ENCODE measurements at regions not wholly inside any gene's neighbourhood (a gene's known extent, or its start where the extent isn't known, plus 50 kb on each side); places are given as distances from the start of the nearest gene placed in this dataset.

GRCh38 chr22:46066691-46067090, 83.6 kb upstream of the PPARA start:
- Histone ChIP-seq H3K79me2 (ENCODE audit: control insufficient read depth, low read length) (peaks cover 6% of the 10 kb centered on the region; the same call in 1 of the 2 replicates), H3K9me2 (replicated peaks; ENCODE audit: control insufficient read depth, low read length) (no peaks in the 10 kb centered on the region)

GRCh38 chr22:46067159-46068111, 82.9 kb upstream of the PPARA start:
- peaks cover 33% of the 10 kb centered on the region for H3F3A ChIP-seq (ENCODE audit: control insufficient read depth, insufficient read depth)
- no peak overlapping the region for H3K4me3 ChIP-seq (ENCODE audit: low read length)
- peaks cover 6% of the 10 kb centered on the region; the same call in 1 of the 2 replicates for H3K79me2 ChIP-seq (ENCODE audit: control insufficient read depth, low read length)
- no peak overlapping the region for H3K4me2 ChIP-seq (ENCODE audit: low read length)
- no peak for TF ChIP-seq CTCF (IDR thresholded peaks at IDR 0.05; ENCODE audit: low read depth, low read length, poor library complexity, severe bottlenecking)
- no peak for TF ChIP-seq EZH2phosphoT487 (IDR thresholded peaks at IDR 0.05; ENCODE audit: borderline replicate concordance, low read length)
- H3K27me3 ChIP-seq (ENCODE audit: control insufficient read depth, low read length): peaks cover 33% of the 10 kb centered on the region
- H3K36me3 ChIP-seq (ENCODE audit: control insufficient read depth, low read length): no peaks in the 10 kb centered on the region
- no peaks in the 10 kb centered on the region for H3K9me2 ChIP-seq (replicated peaks; ENCODE audit: control insufficient read depth, low read length)
- no peak overlapping the region for H3K27ac ChIP-seq (ENCODE audit: low read depth, low read length)
- peaks cover 21% of the 10 kb centered on the region for H3K4me1 ChIP-seq (ENCODE audit: control insufficient read depth, low read length)
- no peaks in the 10 kb centered on the region for H3K9me3 ChIP-seq (ENCODE audit: control insufficient read depth, insufficient read depth, low read length)
- H4K20me1 ChIP-seq (ENCODE audit: control insufficient read depth, insufficient read depth, low read depth, low read length): no peaks in the 10 kb centered on the region

More at GRCh38 chr22:46066691-46067090, 83.6 kb upstream of the PPARA start:
- Histone ChIP-seq H3F3A (ENCODE audit: control insufficient read depth, insufficient read depth) (peaks cover 33% of the 10 kb centered on the region), H3K4me1 (ENCODE audit: control insufficient read depth, low read length) (peaks cover 21% of the 10 kb centered on the region), H4K20me1 (ENCODE audit: control insufficient read depth, insufficient read depth, low read depth, low read length) (no peaks in the 10 kb centered on the region), H3K27ac (ENCODE audit: low read depth, low read length) (no peak overlapping the region), H3K36me3 (ENCODE audit: control insufficient read depth, low read length) (no peaks in the 10 kb centered on the region), H3K27me3 (ENCODE audit: control insufficient read depth, low read length) (peaks cover 29% of the 10 kb centered on the region), H3K4me3 (ENCODE audit: low read length) (no peak overlapping the region), H3K9me3 (ENCODE audit: control insufficient read depth, insufficient read depth, low read length) (no peaks in the 10 kb centered on the region), H3K4me2 (ENCODE audit: low read length) (no peak overlapping the region)
- TF ChIP-seq EZH2phosphoT487 (IDR thresholded peaks at IDR 0.05; ENCODE audit: borderline replicate concordance, low read length): no peak
- TF ChIP-seq CTCF (IDR thresholded peaks at IDR 0.05; ENCODE audit: low read depth, low read length, poor library complexity, severe bottlenecking): no peak

- Histone ChIP-seq H3K27me3 (ENCODE audit: control insufficient read depth, low read length) (peaks cover 36% of the 10 kb centered on the region), H3K4me1 (ENCODE audit: control insufficient read depth, low read length) (peaks cover 24% of the 10 kb centered on the region), H3K36me3 (ENCODE audit: control insufficient read depth, low read length) (no peaks in the 10 kb centered on the region), H3K9me2 (replicated peaks; ENCODE audit: control insufficient read depth, low read length) (no peaks in the 10 kb centered on the region), H3F3A (ENCODE audit: control insufficient read depth, insufficient read depth) (peaks cover 33% of the 10 kb centered on the region), H3K27ac (ENCODE audit: low read depth, low read length) (no peak overlapping the region), H3K4me2 (ENCODE audit: low read length) (no peak overlapping the region), H4K20me1 (ENCODE audit: control insufficient read depth, insufficient read depth, low read depth, low read length) (no peaks in the 10 kb centered on the region), H3K4me3 (ENCODE audit: low read length) (no peak overlapping the region), H3K79me2 (ENCODE audit: control insufficient read depth, low read length) (peaks cover 9% of the 10 kb centered on the region), H3K9me3 (ENCODE audit: control insufficient read depth, insufficient read depth, low read length) (no peaks in the 10 kb centered on the region)
- TF ChIP-seq EZH2phosphoT487 (IDR thresholded peaks at IDR 0.05; ENCODE audit: borderline replicate concordance, low read length) (no peak), CTCF (IDR thresholded peaks at IDR 0.05; ENCODE audit: low read depth, low read length, poor library complexity, severe bottlenecking) (no peak)
Observed at GRCh38 chr22:46068181-46068592, 82.1 kb upstream of the PPARA start.
